ENCODE measurements at regions not wholly inside any gene's neighbourhood (a gene's known extent, or its start where the extent isn't known, plus 50 kb on each side); places are given as distances from the start of the nearest gene placed in this dataset.

GRCh38 chr3:27034255-27034654 is 334.9 kb downstream of the NEK10 start:
- no peak for TF ChIP-seq EZH2phosphoT487 (IDR thresholded peaks at IDR 0.05; ENCODE audit: low read length)
- TF ChIP-seq CTCF (IDR thresholded peaks at IDR 0.05; ENCODE audit: low read length), result no peak
- no peak for TF ChIP-seq EZH2 (optimal IDR thresholded peaks at IDR 0.05; ENCODE audit: low read depth, low read length)

Data from MM.1S (cell line).